Erythroblast (primary cell): ENCODE measurements at regions not wholly inside any gene's neighbourhood (a gene's known extent, or its start where the extent isn't known, plus 50 kb on each side); places are given as distances from the start of the nearest gene placed in this dataset.

Experiments used
- GATA1 ChIP-seq: IDR thresholded peaks from 2 replicates; pipeline ENCODE4 v1.6.1; 2011; ENCODE audit warnings: low read depth, mild to moderate bottlenecking, control low read depth, low read length, moderate library complexity
- POLR2A ChIP-seq: IDR thresholded peaks from 2 replicates; pipeline ENCODE4 v1.6.1; 2011; ENCODE audit warnings: mild to moderate bottlenecking, low read length

DNA sequence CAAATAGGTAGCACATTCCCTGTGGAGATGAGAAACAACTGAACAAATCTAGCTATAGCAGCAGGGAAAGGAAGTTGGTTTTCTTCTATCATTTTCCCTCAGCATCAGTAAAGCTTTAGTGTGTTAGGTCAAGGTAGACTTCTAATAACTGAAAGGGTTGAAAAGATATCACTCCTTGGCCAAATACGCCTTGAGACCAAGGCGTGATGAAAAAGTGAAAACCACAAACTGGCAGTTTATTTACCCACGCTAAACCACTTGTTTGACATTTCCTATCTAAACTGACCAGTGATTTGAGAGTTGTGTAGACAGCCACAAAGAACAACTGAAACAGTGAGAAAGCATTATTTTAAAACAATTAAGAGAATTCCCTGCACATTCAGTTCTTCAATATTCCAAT is 99.6 kb upstream of the SOX5 start:
- no peak for TF ChIP-seq POLR2A
- TF ChIP-seq GATA1, result no peak
